HL-60 (cell line): ENCODE measurements at regions not wholly inside any gene's neighbourhood (a gene's known extent, or its start where the extent isn't known, plus 50 kb on each side); places are given as distances from the start of the nearest gene placed in this dataset.

Experiments used
- DNase-seq, 2 experiments: peaks; one replicate each; pipeline ENCODE4 v3.0.0-alpha.2; 2010 to 2020; ENCODE audit warnings: low read depth in 1 of 2, low spot score in 1 of 2
- H3K27ac ChIP-seq: fragments of 250-450 bp; sonication (Bioruptor Pico); replicated peaks from 2 replicates; pipeline ENCODE4 v1.5.1; 2020; ENCODE audit warnings: mild to moderate bottlenecking, moderate library complexity
- H3K27me3 ChIP-seq: fragments of 250-450 bp; sonication (Bioruptor Pico); 2 replicates; pipeline ENCODE4 v1.5.1; 2021; ENCODE audit warnings: mild to moderate bottlenecking, moderate library complexity; ENCODE audit not compliant: insufficient read depth, poor library complexity, severe bottlenecking
- H3K4me3 ChIP-seq: replicated peaks from 2 replicates; pipeline ENCODE4 v1.5.1; 2011; ENCODE audit warnings: mild to moderate bottlenecking, control low read depth, low read length; ENCODE audit not compliant: insufficient read depth
- GABPA ChIP-seq: IDR thresholded peaks from 2 replicates; pipeline ENCODE4 v1.6.1; 2012; ENCODE audit warnings: low read depth
- POLR2AphosphoS5 ChIP-seq: IDR thresholded peaks from 2 replicates; pipeline ENCODE4 v1.6.1; 2012; ENCODE audit warnings: low read depth
- SPI1 ChIP-seq: IDR thresholded peaks from 2 replicates; pipeline ENCODE4 v1.6.1; 2012; ENCODE audit warnings: low read depth, mild to moderate bottlenecking, borderline replicate concordance
- TF ChIP-seq, protein P1 (sequence below): IDR thresholded peaks from 2 replicates; pipeline ENCODE4 v1.6.1; 2012; ENCODE audit warnings: low read depth; ENCODE audit not compliant: insufficient replicate concordance
- TF ChIP-seq, protein P2 (sequence below): IDR thresholded peaks from one replicate; pipeline ENCODE4 v1.5.1; 2011; ENCODE audit warnings: low read length, control low read depth, inconsistent platforms; ENCODE audit not compliant: insufficient read depth

DNA sequence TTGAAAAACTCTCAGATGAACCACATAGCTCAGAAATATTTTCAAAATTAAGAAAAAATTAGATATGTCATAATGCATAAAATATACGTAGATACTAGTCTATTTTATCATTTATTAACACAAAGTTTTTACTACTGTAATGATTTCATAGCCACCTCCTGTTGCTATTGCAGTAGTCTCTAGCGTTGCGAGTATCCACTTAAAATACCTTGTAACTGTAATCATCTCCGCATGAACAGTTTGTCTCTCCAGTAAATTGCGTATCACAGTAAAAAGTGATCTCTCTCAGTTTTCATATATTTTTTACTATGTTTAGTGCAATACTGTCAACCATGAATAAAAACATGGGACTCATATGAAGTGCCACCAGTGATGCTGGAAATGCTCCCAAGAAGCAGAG is 417.9 kb upstream of the ZNF462 start:
- no peak for DNase-seq
- no peaks in the 10 kb centered on the region for H3K27me3 ChIP-seq
- TF ChIP-seq SPI1 (no peak), GABPA (no peak), POLR2AphosphoS5 (no peak)
- TF ChIP-seq, protein P1, sequence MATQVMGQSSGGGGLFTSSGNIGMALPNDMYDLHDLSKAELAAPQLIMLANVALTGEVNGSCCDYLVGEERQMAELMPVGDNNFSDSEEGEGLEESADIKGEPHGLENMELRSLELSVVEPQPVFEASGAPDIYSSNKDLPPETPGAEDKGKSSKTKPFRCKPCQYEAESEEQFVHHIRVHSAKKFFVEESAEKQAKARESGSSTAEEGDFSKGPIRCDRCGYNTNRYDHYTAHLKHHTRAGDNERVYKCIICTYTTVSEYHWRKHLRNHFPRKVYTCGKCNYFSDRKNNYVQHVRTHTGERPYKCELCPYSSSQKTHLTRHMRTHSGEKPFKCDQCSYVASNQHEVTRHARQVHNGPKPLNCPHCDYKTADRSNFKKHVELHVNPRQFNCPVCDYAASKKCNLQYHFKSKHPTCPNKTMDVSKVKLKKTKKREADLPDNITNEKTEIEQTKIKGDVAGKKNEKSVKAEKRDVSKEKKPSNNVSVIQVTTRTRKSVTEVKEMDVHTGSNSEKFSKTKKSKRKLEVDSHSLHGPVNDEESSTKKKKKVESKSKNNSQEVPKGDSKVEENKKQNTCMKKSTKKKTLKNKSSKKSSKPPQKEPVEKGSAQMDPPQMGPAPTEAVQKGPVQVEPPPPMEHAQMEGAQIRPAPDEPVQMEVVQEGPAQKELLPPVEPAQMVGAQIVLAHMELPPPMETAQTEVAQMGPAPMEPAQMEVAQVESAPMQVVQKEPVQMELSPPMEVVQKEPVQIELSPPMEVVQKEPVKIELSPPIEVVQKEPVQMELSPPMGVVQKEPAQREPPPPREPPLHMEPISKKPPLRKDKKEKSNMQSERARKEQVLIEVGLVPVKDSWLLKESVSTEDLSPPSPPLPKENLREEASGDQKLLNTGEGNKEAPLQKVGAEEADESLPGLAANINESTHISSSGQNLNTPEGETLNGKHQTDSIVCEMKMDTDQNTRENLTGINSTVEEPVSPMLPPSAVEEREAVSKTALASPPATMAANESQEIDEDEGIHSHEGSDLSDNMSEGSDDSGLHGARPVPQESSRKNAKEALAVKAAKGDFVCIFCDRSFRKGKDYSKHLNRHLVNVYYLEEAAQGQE, result no peak
- TF ChIP-seq, protein P2, sequence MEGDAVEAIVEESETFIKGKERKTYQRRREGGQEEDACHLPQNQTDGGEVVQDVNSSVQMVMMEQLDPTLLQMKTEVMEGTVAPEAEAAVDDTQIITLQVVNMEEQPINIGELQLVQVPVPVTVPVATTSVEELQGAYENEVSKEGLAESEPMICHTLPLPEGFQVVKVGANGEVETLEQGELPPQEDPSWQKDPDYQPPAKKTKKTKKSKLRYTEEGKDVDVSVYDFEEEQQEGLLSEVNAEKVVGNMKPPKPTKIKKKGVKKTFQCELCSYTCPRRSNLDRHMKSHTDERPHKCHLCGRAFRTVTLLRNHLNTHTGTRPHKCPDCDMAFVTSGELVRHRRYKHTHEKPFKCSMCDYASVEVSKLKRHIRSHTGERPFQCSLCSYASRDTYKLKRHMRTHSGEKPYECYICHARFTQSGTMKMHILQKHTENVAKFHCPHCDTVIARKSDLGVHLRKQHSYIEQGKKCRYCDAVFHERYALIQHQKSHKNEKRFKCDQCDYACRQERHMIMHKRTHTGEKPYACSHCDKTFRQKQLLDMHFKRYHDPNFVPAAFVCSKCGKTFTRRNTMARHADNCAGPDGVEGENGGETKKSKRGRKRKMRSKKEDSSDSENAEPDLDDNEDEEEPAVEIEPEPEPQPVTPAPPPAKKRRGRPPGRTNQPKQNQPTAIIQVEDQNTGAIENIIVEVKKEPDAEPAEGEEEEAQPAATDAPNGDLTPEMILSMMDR, result no peak
- no peak overlapping the region for H3K4me3 ChIP-seq
- H3K27ac ChIP-seq, result no peak overlapping the region

DNA sequence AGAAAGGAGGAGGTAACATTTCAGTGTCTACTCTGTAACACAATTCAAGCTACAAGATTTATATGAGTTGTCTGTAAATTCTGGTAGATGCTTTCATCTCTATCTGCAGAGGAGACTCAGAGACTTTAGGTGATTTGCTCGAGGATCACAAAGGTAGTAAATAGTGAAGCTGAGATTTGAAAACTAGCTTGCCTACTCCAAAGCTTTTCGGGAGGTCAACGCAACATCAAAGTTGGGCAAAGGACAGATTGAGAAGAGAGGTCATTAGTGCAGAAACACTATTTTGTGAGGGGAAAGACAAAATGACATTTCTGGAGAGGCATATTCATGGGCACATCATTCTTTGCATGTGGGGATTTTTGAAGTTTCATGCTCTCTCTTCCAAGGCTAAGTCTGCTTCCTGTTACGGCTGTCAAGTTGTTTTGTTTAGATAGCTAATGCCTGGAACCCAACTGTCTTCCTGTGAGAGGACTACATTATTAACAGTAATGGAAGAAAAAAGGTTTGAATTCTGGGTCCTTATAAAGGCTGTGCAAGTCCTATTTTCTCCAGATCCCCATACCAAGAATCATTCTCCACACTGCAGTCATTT is 413.5 kb upstream of the ZNF462 start:
- no peak for DNase-seq
- no peak overlapping the region for H3K4me3 ChIP-seq
- TF ChIP-seq GABPA (no peak), POLR2AphosphoS5 (no peak), SPI1 (no peak)
- TF ChIP-seq, protein P2, result no peak
- TF ChIP-seq, protein P1, result no peak
- no peaks in the 10 kb centered on the region for H3K27me3 ChIP-seq
- no peak overlapping the region for H3K27ac ChIP-seq

- Histone ChIP-seq H3K27me3 (no peaks in the 10 kb centered on the region), H3K4me3 (no peak overlapping the region), H3K27ac (no peak overlapping the region)
- DNase-seq, result no peak
- TF ChIP-seq POLR2AphosphoS5 (no peak), SPI1 (no peak), GABPA (no peak)
- TF ChIP-seq, protein P1, result no peak
- TF ChIP-seq, protein P2, result no peak
These were observed 412.4 kb upstream of the ZNF462 start for GRCh38 chr9:106450549-106450948.
